Neuronal stem cell (in vitro differentiated cells): ENCODE measurements at regions not wholly inside any gene's neighbourhood (a gene's known extent, or its start where the extent isn't known, plus 50 kb on each side); places are given as distances from the start of the nearest gene placed in this dataset.

Experiments
- DNase-seq: peaks from one replicate; pipeline ENCODE4 v3.0.0-alpha.2; 2013; ENCODE audit warnings: low spot score
- H2AFZ ChIP-seq: one replicate; pipeline ENCODE4 v1.6.1; 2013; ENCODE audit warnings: mild to moderate bottlenecking, low read length, inconsistent platforms
- H2AK5ac ChIP-seq: 2 replicates; pipeline ENCODE4 v1.6.1; 2013; ENCODE audit warnings: low read depth, mild to moderate bottlenecking, inconsistent platforms, low read length, moderate library complexity, mixed read lengths
- H2BK120ac ChIP-seq: 2 replicates; pipeline ENCODE4 v1.6.1; 2013; ENCODE audit warnings: low read depth, mild to moderate bottlenecking, inconsistent platforms, low read length, moderate library complexity, mixed read lengths
- H2BK12ac ChIP-seq: one replicate; pipeline ENCODE4 v1.6.1; 2013; ENCODE audit warnings: low read length, inconsistent platforms
- H2BK15ac ChIP-seq: 2 replicates; pipeline ENCODE4 v1.6.1; 2013; ENCODE audit warnings: mild to moderate bottlenecking, low read length, inconsistent platforms, mixed read lengths
- H2BK5ac ChIP-seq: one replicate; pipeline ENCODE4 v1.6.1; 2013; ENCODE audit warnings: inconsistent platforms, mild to moderate bottlenecking, low read length, moderate library complexity
- H3K14ac ChIP-seq: one replicate; pipeline ENCODE4 v1.6.1; 2013; ENCODE audit warnings: low read length, inconsistent platforms
- H3K18ac ChIP-seq: 2 replicates; pipeline ENCODE4 v1.6.1; 2013; ENCODE audit warnings: low read length, inconsistent platforms
- H3K23ac ChIP-seq: 2 replicates; pipeline ENCODE4 v1.6.1; 2013; ENCODE audit warnings: low read depth, mild to moderate bottlenecking, mixed read lengths, low read length, inconsistent platforms; ENCODE audit not compliant: poor library complexity
- H3K27ac ChIP-seq: replicated peaks from 3 replicates; pipeline ENCODE4 v1.5.1; 2013; ENCODE audit warnings: low read length, inconsistent platforms
- H3K27me3 ChIP-seq, 3 experiments: 2 replicates each; pipeline ENCODE4 v1.6.1; 2013; ENCODE audit warnings: low read length in 3 of 3, mild to moderate bottlenecking in 2 of 3, inconsistent platforms in 1 of 3, low read depth in 1 of 3, mixed read lengths in 1 of 3, moderate library complexity in 1 of 3; ENCODE audit not compliant: control insufficient read depth in 3 of 3, insufficient read depth in 3 of 3
- H3K36me3 ChIP-seq, 2 donors: replicated peaks in 1 of 2; 2 replicates each; pipeline ENCODE4 v1.6.1; 2013; ENCODE audit warnings: low read length in 2 of 2; ENCODE audit not compliant: control insufficient read depth in 2 of 2, insufficient read depth in 2 of 2
- H3K4ac ChIP-seq: 2 replicates; pipeline ENCODE4 v1.6.1; 2013; ENCODE audit warnings: inconsistent platforms, mild to moderate bottlenecking, low read length, moderate library complexity
- H3K4me1 ChIP-seq, 2 donors: 1 replicate in 1 of 2; 2 replicates in 1 of 2; pipeline ENCODE4 v1.6.1; 2013; ENCODE audit warnings: low read length in 2 of 2, low read depth in 1 of 2; ENCODE audit not compliant: control insufficient read depth in 2 of 2, insufficient read depth in 1 of 2
- H3K4me2 ChIP-seq: one replicate; pipeline ENCODE4 v1.6.1; 2013; ENCODE audit warnings: mild to moderate bottlenecking, low read length, inconsistent platforms; ENCODE audit not compliant: insufficient read depth, poor library complexity, severe bottlenecking
- H3K4me3 ChIP-seq, 2 donors: 2 replicates each; pipeline ENCODE4 v1.5.1; 2013; ENCODE audit warnings: low read length in 2 of 2, mild to moderate bottlenecking in 2 of 2, inconsistent platforms in 1 of 2, moderate library complexity in 1 of 2
- H3K79me1 ChIP-seq: one replicate; pipeline ENCODE4 v1.6.1; 2013; ENCODE audit warnings: low read depth, mild to moderate bottlenecking, inconsistent platforms, low read length, moderate library complexity
- H3K9ac ChIP-seq: one replicate; pipeline ENCODE4 v1.6.1; 2013; ENCODE audit warnings: mild to moderate bottlenecking, low read depth, low read length, inconsistent platforms; ENCODE audit not compliant: poor library complexity
- H3K9me3 ChIP-seq, 2 donors: replicated peaks in 1 of 2; 2 replicates each; pipeline versions ENCODE3 to v1.6.1; 2013; ENCODE audit warnings: low read length in 2 of 2, mild to moderate bottlenecking in 2 of 2, inconsistent platforms in 1 of 2, low read depth in 1 of 2, mixed read lengths in 1 of 2, moderate library complexity in 1 of 2; ENCODE audit not compliant: control insufficient read depth in 2 of 2, insufficient read depth in 1 of 2
- H4K8ac ChIP-seq: one replicate; pipeline ENCODE4 v1.6.1; 2013; ENCODE audit warnings: low read depth, mild to moderate bottlenecking, inconsistent platforms, low read length, moderate library complexity
- H4K91ac ChIP-seq: one replicate; pipeline ENCODE4 v1.6.1; 2013; ENCODE audit warnings: low read length, low read depth, mild to moderate bottlenecking, inconsistent platforms; ENCODE audit not compliant: poor library complexity
- WGBS, 2 donors: extraction: QIAGEN DNeasy Blood & Tissue Kit; methylation state at CpG; one replicate each; pipeline ENCODE4 v1.1.7; 2013; ENCODE audit warnings: missing lambda C conversion rate in 2 of 2, mixed read lengths in 1 of 2; ENCODE audit not compliant: insufficient read length in 2 of 2, insufficient replicate concordance in 1 of 2; ENCODE audit errors: extremely low coverage in 2 of 2; 5-methylcytosine and 5-hydroxymethylcytosine counted together

DNA sequence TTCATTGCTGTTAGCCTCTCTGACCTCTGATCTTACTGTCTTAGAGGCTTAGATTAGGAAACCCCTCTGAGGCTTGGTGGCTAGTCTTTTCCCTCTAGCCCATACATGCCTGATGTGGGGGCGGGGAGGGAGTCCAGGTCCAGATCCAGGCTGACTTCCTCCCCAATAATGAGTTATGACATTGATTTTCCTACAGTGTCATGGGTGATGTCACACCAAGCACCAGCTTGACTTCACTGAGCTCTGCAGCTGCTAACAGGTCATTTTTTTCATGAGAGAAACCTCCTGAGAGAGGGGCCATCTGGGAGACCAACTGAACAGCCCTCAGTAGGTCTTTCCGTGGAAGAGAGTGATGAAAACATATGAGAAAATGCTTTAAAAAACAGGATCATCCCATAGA, 180.2 kb upstream of the N4BP1 start:
- H3K18ac ChIP-seq, result no peak overlapping the region
- H4K8ac ChIP-seq, result no peak overlapping the region
- no peak for DNase-seq
- no peak overlapping the region for H2BK5ac ChIP-seq
- H2BK15ac ChIP-seq, result no peak overlapping the region
- WGBS, 2 donors, result no CpG with 5 or more reads among the region's 2 CpGs
- no peak overlapping the region for H3K9ac ChIP-seq
- H3K27me3 ChIP-seq, result no peaks in the 10 kb centered on the region
- H3K9me3 ChIP-seq, result no peaks in the 10 kb centered on the region
- H4K91ac ChIP-seq, result no peak overlapping the region
- no peak overlapping the region for H3K23ac ChIP-seq
- no peak overlapping the region for H2BK12ac ChIP-seq
- H3K4me1 ChIP-seq, result peaks cover 0 to 2% of the 10 kb centered on the region in 2 donors
- no peak overlapping the region for H2AFZ ChIP-seq
- no peak overlapping the region for H2AK5ac ChIP-seq
- no peak overlapping the region for H3K4me2 ChIP-seq
- no peak overlapping the region for H2BK120ac ChIP-seq
- no peaks in the 10 kb centered on the region for H3K36me3 ChIP-seq
- no peaks in the 10 kb centered on the region for H3K79me1 ChIP-seq
- no peak overlapping the region for H3K4ac ChIP-seq
- no peak overlapping the region for H3K4me3 ChIP-seq
- H3K14ac ChIP-seq, result no peak overlapping the region
- H3K27ac ChIP-seq, result no peak overlapping the region

DNA sequence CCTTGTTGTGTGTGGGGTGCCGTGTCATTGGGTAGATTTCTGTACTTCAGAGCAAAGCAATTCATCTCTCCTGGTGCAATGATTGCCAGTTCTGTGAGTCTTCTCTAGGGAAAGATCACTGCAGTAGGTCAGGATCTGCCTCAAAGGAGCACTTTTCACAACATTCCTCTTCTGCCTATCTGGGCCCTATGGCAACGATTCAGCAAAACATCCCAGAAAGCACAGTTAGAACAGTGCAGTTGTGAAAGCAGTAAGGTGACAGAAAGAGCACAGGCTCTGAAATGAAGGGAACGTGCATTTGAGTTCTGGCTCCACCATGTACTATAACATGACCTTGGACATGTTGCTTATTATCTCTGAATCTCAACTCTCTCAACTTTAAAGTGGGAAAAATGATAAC, 178.5 kb upstream of the N4BP1 start:
- Histone ChIP-seq H3K79me1 (no peaks in the 10 kb centered on the region), H3K9me3 (no peaks in the 10 kb centered on the region), H3K4me3 (no peak overlapping the region), H3K14ac (no peak overlapping the region), H3K27me3 (no peaks in the 10 kb centered on the region), H2AFZ (no peak overlapping the region), H3K4ac (no peak overlapping the region), H3K18ac (no peak overlapping the region), H3K4me2 (no peak overlapping the region), H4K91ac (no peak overlapping the region), H2BK120ac (no peak overlapping the region), H3K27ac (no peak overlapping the region), H4K8ac (no peak overlapping the region), H2BK12ac (no peak overlapping the region), H2AK5ac (no peak overlapping the region), H3K23ac (no peak overlapping the region), H3K9ac (no peak overlapping the region), H3K4me1 (peaks cover 0 to 2% of the 10 kb centered on the region in 2 donors), H2BK15ac (no peak overlapping the region), H2BK5ac (no peak overlapping the region), H3K36me3 (no peaks in the 10 kb centered on the region)
- WGBS, 2 donors, result no CpG with 5 or more reads among the region's 3 CpGs
- no peak for DNase-seq

DNA sequence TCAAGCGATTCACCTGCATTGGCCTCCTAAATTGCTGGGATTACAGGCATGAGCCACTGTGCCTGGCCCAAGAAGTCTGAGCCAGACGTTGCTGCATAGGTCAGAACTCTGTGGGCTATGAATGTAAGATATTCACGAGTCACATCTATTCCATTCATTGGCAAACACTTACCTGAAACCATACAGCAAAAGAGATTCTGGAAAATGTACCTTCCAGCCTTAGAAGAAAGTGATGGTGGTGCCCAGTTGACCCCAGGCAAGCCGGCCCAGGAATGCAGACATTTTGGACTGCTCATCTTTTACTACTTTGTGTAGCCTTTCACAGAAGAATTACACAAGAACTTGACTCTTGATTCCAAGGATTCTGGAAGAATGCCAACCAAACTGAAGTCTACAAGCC, 135.6 kb upstream of the N4BP1 start:
- H4K8ac ChIP-seq, result no peak overlapping the region
- no peak for DNase-seq
- no peak overlapping the region for H3K4ac ChIP-seq
- H3K14ac ChIP-seq, result no peak overlapping the region
- no peak overlapping the region for H3K9ac ChIP-seq
- H3K4me3 ChIP-seq, result no peak overlapping the region
- H4K91ac ChIP-seq, result no peak overlapping the region
- no peak overlapping the region for H3K27ac ChIP-seq
- H2BK5ac ChIP-seq, result no peak overlapping the region
- no peaks in the 10 kb centered on the region for H3K4me1 ChIP-seq
- no peak overlapping the region for H2BK120ac ChIP-seq
- no peaks in the 10 kb centered on the region for H3K79me1 ChIP-seq
- H3K18ac ChIP-seq, result no peak overlapping the region
- no CpG with 5 or more reads among the region's 4 CpGs for WGBS, 2 donors
- H3K27me3 ChIP-seq, result no peaks in the 10 kb centered on the region
- H3K23ac ChIP-seq, result no peak overlapping the region
- H2BK15ac ChIP-seq, result no peak overlapping the region
- H2AK5ac ChIP-seq, result no peak overlapping the region
- no peaks in the 10 kb centered on the region for H3K36me3 ChIP-seq
- no peak overlapping the region for H3K4me2 ChIP-seq
- no peaks in the 10 kb centered on the region for H3K9me3 ChIP-seq
- H2AFZ ChIP-seq, result no peak overlapping the region
- no peak overlapping the region for H2BK12ac ChIP-seq

DNA sequence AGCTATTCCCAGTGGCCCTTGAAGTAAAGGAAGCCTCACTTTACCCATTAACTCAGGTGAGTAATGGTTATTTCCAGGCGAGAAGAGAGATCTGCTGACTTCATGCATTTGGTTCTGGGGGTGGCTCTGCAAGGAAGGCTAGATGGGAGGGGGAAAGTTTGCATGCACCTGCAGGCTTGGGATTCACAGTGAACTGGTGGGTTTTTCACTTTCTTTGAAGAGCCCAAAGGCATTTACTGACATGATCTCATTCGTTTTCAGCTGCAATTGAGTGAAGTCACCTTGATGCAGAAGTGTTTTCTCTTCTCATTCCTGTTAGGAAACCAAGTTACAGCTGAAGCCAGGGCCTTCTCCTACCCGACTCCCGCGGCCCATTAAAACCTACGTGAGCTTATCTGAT, 131.0 kb upstream of the N4BP1 start:
- Histone ChIP-seq H3K79me1 (no peaks in the 10 kb centered on the region), H3K9me3 (no peaks in the 10 kb centered on the region), H4K91ac (no peak overlapping the region), H2BK120ac (no peak overlapping the region), H3K18ac (no peak overlapping the region), H3K9ac (no peak overlapping the region), H3K4me1 (no peaks in the 10 kb centered on the region), H3K4me3 (no peak overlapping the region), H2BK12ac (no peak overlapping the region), H2AK5ac (no peak overlapping the region), H4K8ac (no peak overlapping the region), H3K27me3 (no peaks in the 10 kb centered on the region), H3K4ac (no peak overlapping the region), H2BK15ac (no peak overlapping the region), H3K27ac (no peak overlapping the region), H3K4me2 (no peak overlapping the region), H2BK5ac (no peak overlapping the region), H3K14ac (no peak overlapping the region), H3K36me3 (no peaks in the 10 kb centered on the region), H2AFZ (no peak overlapping the region), H3K23ac (no peak overlapping the region)
- no CpG with 5 or more reads among the region's 6 CpGs for WGBS, 2 donors
- DNase-seq, result no peak
